ENCODE measurements at regions not wholly inside any gene's neighbourhood (a gene's known extent, or its start where the extent isn't known, plus 50 kb on each side); places are given as distances from the start of the nearest gene placed in this dataset.

DNA sequence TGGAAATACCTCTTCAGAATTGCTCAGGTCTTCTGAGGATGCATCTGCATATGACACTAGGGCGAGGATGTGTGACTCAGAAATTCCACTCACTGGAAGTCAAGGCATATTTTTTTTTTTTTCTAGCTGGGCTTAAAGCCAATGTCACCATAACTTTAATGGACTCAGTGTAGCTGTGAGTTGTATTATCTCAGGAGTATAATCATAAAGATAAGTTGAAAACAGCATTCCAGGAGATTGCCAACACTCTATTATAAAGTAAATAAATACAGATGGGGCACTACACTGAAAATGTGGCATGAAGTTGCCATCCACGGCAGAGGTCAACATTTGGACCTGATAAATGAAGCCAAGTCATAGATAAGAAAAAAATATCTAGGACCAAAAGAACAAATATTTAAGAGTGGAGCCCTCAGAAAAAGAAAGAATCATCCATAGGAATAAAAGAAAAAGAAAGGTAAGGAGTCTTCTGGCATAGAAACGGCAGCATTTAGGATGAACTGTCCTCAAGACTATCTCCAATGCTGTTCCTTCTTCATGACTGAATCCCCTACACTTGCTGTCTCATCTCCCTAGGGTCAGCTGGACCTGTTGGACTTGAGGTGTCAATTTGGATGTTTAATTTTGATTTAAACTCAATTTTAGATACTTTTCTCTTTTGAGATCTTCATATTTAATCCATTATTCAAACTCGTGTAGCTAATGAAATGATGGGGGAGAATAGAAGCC is 72.9 kb upstream of the CAV2 start (continued):
- TF ChIP-seq SMARCC2 (IDR thresholded peaks at IDR 0.05; ENCODE audit: low read depth), result peak; percentile 27; the same call in 1 of the 2 replicates
- TF ChIP-seq ZNF324 (CRISPR knock-in tag; IDR thresholded peaks at IDR 0.05), result peak; percentile 79
- TF ChIP-seq NFATC3 (IDR thresholded peaks at IDR 0.05), result peak; percentile 97
- TF ChIP-seq CBX8 (IDR thresholded peaks at IDR 0.05; ENCODE audit: borderline replicate concordance, extremely low read depth, low read depth, low read length, poor library complexity, severe bottlenecking), result no peak
- TF ChIP-seq EHMT2 (IDR thresholded peaks at IDR 0.05), result peak; percentile 36; the same call in 1 of the 2 replicates
- no peak for TF ChIP-seq BRD9 (IDR thresholded peaks at IDR 0.05; ENCODE audit: low read depth, partially characterized antibody)
- peak; percentile 71 for TF ChIP-seq FOS (IDR thresholded peaks at IDR 0.05; ENCODE audit: extremely low read depth, insufficient read length)
- TF ChIP-seq ZNF124 (CRISPR knock-in tag; IDR thresholded peaks at IDR 0.05), result no peak
- no peak for TF ChIP-seq ZC3H4 (CRISPR knock-in tag; IDR thresholded peaks at IDR 0.05; ENCODE audit: borderline replicate concordance)
- TF ChIP-seq DDX20 (tag; IDR thresholded peaks at IDR 0.05; ENCODE audit: low read depth), result no peak
- TF ChIP-seq HSF4 (CRISPR knock-in tag; IDR thresholded peaks at IDR 0.05; ENCODE audit: borderline replicate concordance), result no peak
- TF ChIP-seq ARNT (IDR thresholded peaks at IDR 0.05), result no peak
- peak; percentile 93 for TF ChIP-seq ZNF384 (IDR thresholded peaks at IDR 0.05; ENCODE audit: low read depth, low read length)
- peak; percentile 93 for TF ChIP-seq JUND (IDR thresholded peaks at IDR 0.05; ENCODE audit: borderline replicate concordance, low read depth, low read length)
- TF ChIP-seq JUND (tag; IDR thresholded peaks at IDR 0.05; ENCODE audit: borderline replicate concordance, low read depth, low read length), result peak; percentile 97
- TF ChIP-seq DPF2 (IDR thresholded peaks at IDR 0.05), result peak; percentile 48; the same call in 1 of the 2 replicates
- TF ChIP-seq ZBTB43 (CRISPR knock-in tag; IDR thresholded peaks at IDR 0.05), result no peak
- peak; percentile 88 for TF ChIP-seq JUN (IDR thresholded peaks at IDR 0.05; ENCODE audit: borderline replicate concordance, low read depth, low read length)
- no peak for TF ChIP-seq JUN (CRISPR knock-in tag; IDR thresholded peaks at IDR 0.05; ENCODE audit: borderline replicate concordance)

Data from K562 (cell line).